ENCODE measurements at regions not wholly inside any gene's neighbourhood (a gene's known extent, or its start where the extent isn't known, plus 50 kb on each side); places are given as distances from the start of the nearest gene placed in this dataset.
"Not testable (repeated sequence)": the region's sequence is repeated elsewhere in the genome, so short reads cannot be mapped to it uniquely, and the experiment has no call there.

GRCh38 chr18:42334931-42335330 is 379.9 kb downstream of the PIK3C3 start:
- Histone ChIP-seq H3K9ac (ENCODE audit: low read length) (no peak overlapping the region), H3K36me3 (ENCODE audit: control insufficient read depth in 1 of 2, insufficient read depth in 2 of 2, low read depth in 1 of 2, low read length in 2 of 2) (no peaks in the 10 kb centered on the region), H3K14ac (ENCODE audit: low read length in 2 of 2) (no peak overlapping the region), H3K4ac (ENCODE audit: low read depth in 1 of 2, low read length in 2 of 2) (no peak overlapping the region), H2BK5ac (ENCODE audit: low read depth, low read length, poor library complexity, severe bottlenecking) (no peak overlapping the region), H4K8ac (ENCODE audit: low read length) (no peak overlapping the region), H3K27me3 (ENCODE audit: control insufficient read depth in 1 of 2, insufficient read depth in 1 of 2, low read length in 2 of 2) (no peaks in the 10 kb centered on the region), H3K4me3 (ENCODE audit: insufficient read depth in 1 of 2, low read depth in 1 of 2, low read length in 2 of 2) (no peak overlapping the region), H2BK12ac (ENCODE audit: low read length in 2 of 2) (no peak overlapping the region), H3K18ac (ENCODE audit: low read depth in 1 of 2, low read length in 2 of 2) (no peak overlapping the region), H2AFZ (ENCODE audit: low read depth, low read length) (no peak overlapping the region), H2BK120ac (ENCODE audit: low read depth, low read length) (no peak overlapping the region), H4K91ac (ENCODE audit: low read length) (no peak overlapping the region), H3K23ac (ENCODE audit: low read length in 2 of 2) (no peak overlapping the region), H3K9me3 (ENCODE audit: control insufficient read depth, low read length) (peaks cover 2% of the 10 kb centered on the region), H3K4me1 (ENCODE audit: control insufficient read depth, insufficient read depth, low read depth, low read length) (peaks cover 4% of the 10 kb centered on the region), H2AK5ac (ENCODE audit: low read length, severe bottlenecking) (no peak overlapping the region), H3K4me2 (ENCODE audit: low read length, poor library complexity, severe bottlenecking) (no peak overlapping the region), H3K27ac (ENCODE audit: low read length, poor library complexity, severe bottlenecking) (no peak overlapping the region), H2BK15ac (ENCODE audit: low read depth, poor library complexity, severe bottlenecking) (no peak overlapping the region), H3K79me1 (replicated peaks; ENCODE audit: low read length, poor library complexity, severe bottlenecking) (no peaks in the 10 kb centered on the region)
- DNase-seq = no peak

- H2BK120ac ChIP-seq (ENCODE audit: low read depth, low read length) = no peak overlapping the region
- H4K8ac ChIP-seq (ENCODE audit: low read length) = no peak overlapping the region
- peaks cover 4% of the 10 kb centered on the region for H3K4me1 ChIP-seq (ENCODE audit: control insufficient read depth, insufficient read depth, low read depth, low read length)
- H3K27ac ChIP-seq (ENCODE audit: low read length, poor library complexity, severe bottlenecking) = no peak overlapping the region
- H2AFZ ChIP-seq (ENCODE audit: low read depth, low read length) = no peak overlapping the region
- H2AK5ac ChIP-seq (ENCODE audit: low read length, severe bottlenecking) = no peak overlapping the region
- no peaks in the 10 kb centered on the region for H3K36me3 ChIP-seq (ENCODE audit: control insufficient read depth in 1 of 2, insufficient read depth in 2 of 2, low read depth in 1 of 2, low read length in 2 of 2)
- no peak overlapping the region for H2BK15ac ChIP-seq (ENCODE audit: low read depth, poor library complexity, severe bottlenecking)
- H3K14ac ChIP-seq (ENCODE audit: low read length in 2 of 2) = no peak overlapping the region
- H3K4me3 ChIP-seq (ENCODE audit: insufficient read depth in 1 of 2, low read depth in 1 of 2, low read length in 2 of 2) = no peak overlapping the region
- peaks cover 2% of the 10 kb centered on the region for H3K9me3 ChIP-seq (ENCODE audit: control insufficient read depth, low read length)
- no peak for DNase-seq
- no peaks in the 10 kb centered on the region for H3K79me1 ChIP-seq (replicated peaks; ENCODE audit: low read length, poor library complexity, severe bottlenecking)
- no peaks in the 10 kb centered on the region for H3K27me3 ChIP-seq (ENCODE audit: control insufficient read depth in 1 of 2, insufficient read depth in 1 of 2, low read length in 2 of 2)
- WGBS = 100% methylated on average over 1 of the region's 2 CpGs
- no peak overlapping the region for H3K4me2 ChIP-seq (ENCODE audit: low read length, poor library complexity, severe bottlenecking)
- H4K91ac ChIP-seq (ENCODE audit: low read length) = no peak overlapping the region
- H3K23ac ChIP-seq (ENCODE audit: low read length in 2 of 2) = no peak overlapping the region
- no peak overlapping the region for H3K18ac ChIP-seq (ENCODE audit: low read depth in 1 of 2, low read length in 2 of 2)
- H2BK5ac ChIP-seq (ENCODE audit: low read depth, low read length, poor library complexity, severe bottlenecking) = no peak overlapping the region
- H2BK12ac ChIP-seq (ENCODE audit: low read length in 2 of 2) = no peak overlapping the region
- no peak overlapping the region for H3K9ac ChIP-seq (ENCODE audit: low read length)
- no peak overlapping the region for H3K4ac ChIP-seq (ENCODE audit: low read depth in 1 of 2, low read length in 2 of 2)
Observed at GRCh38 chr18:42336139-42336538, 381.1 kb downstream of the PIK3C3 start.

DNA sequence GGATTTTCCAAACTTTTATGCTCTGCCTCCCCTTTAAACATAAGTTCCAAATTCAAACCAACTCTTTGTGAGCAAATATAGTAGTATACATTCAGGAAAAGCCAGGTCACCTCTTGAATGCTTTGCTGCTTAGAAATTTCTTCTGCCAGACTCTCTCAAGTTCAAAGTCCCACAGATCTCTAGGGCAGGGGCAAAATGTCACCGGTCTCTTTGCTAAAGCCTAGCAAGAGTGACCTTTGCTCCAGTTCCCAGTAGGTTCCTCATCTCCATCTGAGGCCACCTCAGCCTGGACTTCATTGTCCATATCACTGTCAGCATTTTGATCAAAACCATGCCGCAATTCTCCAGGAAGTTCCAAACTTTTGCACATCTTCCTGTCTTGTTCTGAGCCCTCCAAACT is 382.3 kb downstream of the PIK3C3 start:
- not testable (repeated sequence) for H3K9me3 ChIP-seq (ENCODE audit: control insufficient read depth, low read length); H3K23ac ChIP-seq (ENCODE audit: low read length in 2 of 2); H3K4ac ChIP-seq (ENCODE audit: low read depth in 1 of 2, low read length in 2 of 2); H3K36me3 ChIP-seq (ENCODE audit: control insufficient read depth in 1 of 2, insufficient read depth in 2 of 2, low read depth in 1 of 2, low read length in 2 of 2); H2BK120ac ChIP-seq (ENCODE audit: low read depth, low read length); H2AFZ ChIP-seq (ENCODE audit: low read depth, low read length); H3K79me1 ChIP-seq (replicated peaks; ENCODE audit: low read length, poor library complexity, severe bottlenecking); H2BK5ac ChIP-seq (ENCODE audit: low read depth, low read length, poor library complexity, severe bottlenecking); H4K8ac ChIP-seq (ENCODE audit: low read length); H3K18ac ChIP-seq (ENCODE audit: low read depth in 1 of 2, low read length in 2 of 2); H4K91ac ChIP-seq (ENCODE audit: low read length); DNase-seq; H3K4me2 ChIP-seq (ENCODE audit: low read length, poor library complexity, severe bottlenecking); H3K27ac ChIP-seq (ENCODE audit: low read length, poor library complexity, severe bottlenecking); H3K9ac ChIP-seq (ENCODE audit: low read length); H2AK5ac ChIP-seq (ENCODE audit: low read length, severe bottlenecking); H2BK15ac ChIP-seq (ENCODE audit: low read depth, poor library complexity, severe bottlenecking); H3K14ac ChIP-seq (ENCODE audit: low read length in 2 of 2); H3K4me3 ChIP-seq (ENCODE audit: insufficient read depth in 1 of 2, low read depth in 1 of 2, low read length in 2 of 2); H2BK12ac ChIP-seq (ENCODE audit: low read length in 2 of 2); H3K27me3 ChIP-seq (ENCODE audit: control insufficient read depth in 1 of 2, insufficient read depth in 1 of 2, low read length in 2 of 2); H3K4me1 ChIP-seq (ENCODE audit: control insufficient read depth, insufficient read depth, low read depth, low read length)
- 98% methylated on average over 2 of the region's 2 CpGs for WGBS

DNA sequence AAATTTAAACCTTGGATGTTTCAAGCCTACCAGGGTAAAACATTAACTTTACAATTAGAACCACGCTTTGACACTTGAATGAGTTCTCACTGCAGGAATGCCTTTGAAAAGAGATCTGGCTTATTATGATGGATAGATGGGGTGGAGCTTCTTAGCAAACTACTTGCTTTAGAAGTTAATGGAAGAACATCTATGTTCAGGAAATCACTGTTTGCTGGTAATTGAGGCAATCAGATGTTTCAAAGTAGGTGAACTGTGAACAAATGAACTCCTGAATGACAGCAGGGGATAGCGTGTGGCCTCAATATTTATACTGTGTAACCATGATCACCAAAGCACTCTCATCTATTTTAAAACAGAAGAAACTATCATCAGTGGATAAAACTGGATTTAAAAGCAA is 383.6 kb downstream of the PIK3C3 start:
- no peak for DNase-seq
- peaks cover 2% of the 10 kb centered on the region for H3K9me3 ChIP-seq (ENCODE audit: control insufficient read depth, low read length)
- no peak overlapping the region for H4K8ac ChIP-seq (ENCODE audit: low read length)
- H3K4me1 ChIP-seq (ENCODE audit: control insufficient read depth, insufficient read depth, low read depth, low read length) = peaks cover 4% of the 10 kb centered on the region
- H2AFZ ChIP-seq (ENCODE audit: low read depth, low read length) = no peak overlapping the region
- no peak overlapping the region for H3K9ac ChIP-seq (ENCODE audit: low read length)
- no peak overlapping the region for H3K18ac ChIP-seq (ENCODE audit: low read depth in 1 of 2, low read length in 2 of 2)
- H2BK120ac ChIP-seq (ENCODE audit: low read depth, low read length) = no peak overlapping the region
- no peak overlapping the region for H3K23ac ChIP-seq (ENCODE audit: low read length in 2 of 2)
- no peak overlapping the region for H2BK15ac ChIP-seq (ENCODE audit: low read depth, poor library complexity, severe bottlenecking)
- no peaks in the 10 kb centered on the region for H3K27me3 ChIP-seq (ENCODE audit: control insufficient read depth in 1 of 2, insufficient read depth in 1 of 2, low read length in 2 of 2)
- H3K4ac ChIP-seq (ENCODE audit: low read depth in 1 of 2, low read length in 2 of 2) = no peak overlapping the region
- 90% methylated on average over 2 of the region's 2 CpGs for WGBS
- no peak overlapping the region for H2BK12ac ChIP-seq (ENCODE audit: low read length in 2 of 2)
- no peak overlapping the region for H2BK5ac ChIP-seq (ENCODE audit: low read depth, low read length, poor library complexity, severe bottlenecking)
- no peak overlapping the region for H2AK5ac ChIP-seq (ENCODE audit: low read length, severe bottlenecking)
- H3K36me3 ChIP-seq (ENCODE audit: control insufficient read depth in 1 of 2, insufficient read depth in 2 of 2, low read depth in 1 of 2, low read length in 2 of 2) = no peaks in the 10 kb centered on the region
- no peak overlapping the region for H3K14ac ChIP-seq (ENCODE audit: low read length in 2 of 2)
- H3K4me3 ChIP-seq (ENCODE audit: insufficient read depth in 1 of 2, low read depth in 1 of 2, low read length in 2 of 2) = no peak overlapping the region
- H4K91ac ChIP-seq (ENCODE audit: low read length) = no peak overlapping the region
- H3K79me1 ChIP-seq (replicated peaks; ENCODE audit: low read length, poor library complexity, severe bottlenecking) = no peaks in the 10 kb centered on the region
- no peak overlapping the region for H3K4me2 ChIP-seq (ENCODE audit: low read length, poor library complexity, severe bottlenecking)
- H3K27ac ChIP-seq (ENCODE audit: low read length, poor library complexity, severe bottlenecking) = peak overlapping the region; percentile 58

Data from mesenchymal stem cell (in vitro differentiated cells and primary cell).